K562 (cell line): ENCODE measurements at regions not wholly inside any gene's neighbourhood (a gene's known extent, or its start where the extent isn't known, plus 50 kb on each side); places are given as distances from the start of the nearest gene placed in this dataset.
A peak's percentile ranks its signal among the peaks of the same experiment; 100 is the strongest.

Source experiments
- CREB1 ChIP-seq, 2 experiments: sonication (generic) in 1 of 2; formaldehyde crosslinking in 1 of 2; IDR thresholded peaks; 2 replicates each; pipeline versions ENCODE4 v1.6.1 to v1.8.0; 2012 to 2022; ENCODE audit warnings: inconsistent platforms in 1 of 2, mild to moderate bottlenecking in 1 of 2, missing genetic modification reagents in 1 of 2, moderate library complexity in 1 of 2
- CXXC5 ChIP-seq: fragments of 250-450 bp; sonication (Bioruptor Pico); IDR thresholded peaks from 2 replicates; pipeline ENCODE4 v1.8.0; 2022; ENCODE audit warnings: inconsistent platforms, mild to moderate bottlenecking, moderate library complexity
- EZH2 ChIP-seq: IDR thresholded peaks from 2 replicates; pipeline ENCODE4 v1.6.1; 2012; ENCODE audit warnings: low read depth, mild to moderate bottlenecking, inconsistent platforms, low read length, borderline replicate concordance
- GATAD2A ChIP-seq: fragments of 450-650 bp; IDR thresholded peaks from 2 replicates; pipeline ENCODE4 v1.6.1; 2017
- GTF3C2 ChIP-seq: IDR thresholded peaks from 3 replicates; pipeline ENCODE4 v1.6.1; 2011; ENCODE audit warnings: borderline replicate concordance, mild to moderate bottlenecking, moderate library complexity; ENCODE audit not compliant: insufficient read length; ENCODE audit errors: extremely low read depth
- KAT8 ChIP-seq: fragments of 450-650 bp; IDR thresholded peaks from 2 replicates; pipeline ENCODE4 v1.6.1; 2016; ENCODE audit warnings: low read depth, mild to moderate bottlenecking
- MED1 ChIP-seq: sonication (generic); formaldehyde crosslinking; IDR thresholded peaks from 2 replicates; pipeline ENCODE4 v1.8.1; 2023; ENCODE audit warnings: missing genetic modification reagents, borderline replicate concordance
- PATZ1 ChIP-seq: fragments of 250-450 bp; sonication (Bioruptor Pico); IDR thresholded peaks from 2 replicates; pipeline ENCODE4 v1.5.0; 2020; ENCODE audit warnings: mild to moderate bottlenecking, borderline replicate concordance
- PBX2 ChIP-seq, 2 experiments: IDR thresholded peaks in 1 of 2; conservative IDR thresholded peaks in 1 of 2; 2 replicates each; pipeline ENCODE4 v1.6.1; 2016; ENCODE audit warnings: low read depth in 2 of 2, mild to moderate bottlenecking in 1 of 2, missing compliant biosample characterization in 1 of 2, missing genetic modification characterization in 1 of 2, moderate library complexity in 1 of 2
- RCOR1 ChIP-seq, 2 experiments: IDR thresholded peaks; 2 replicates each; pipeline ENCODE4 v1.6.1; 2012; ENCODE audit warnings: low read depth in 2 of 2, low read length in 2 of 2, borderline replicate concordance in 1 of 2, improper control_type of control experiment in 1 of 2
- SMAD2 ChIP-seq: fragments of 150-350 bp; IDR thresholded peaks from 2 replicates; pipeline ENCODE4 v1.6.1; 2014; ENCODE audit warnings: low read depth, mild to moderate bottlenecking, low read length
- STAG1 ChIP-seq: sonication (generic); formaldehyde crosslinking; IDR thresholded peaks from 2 replicates; pipeline ENCODE4 v1.5.0; 2020; ENCODE audit warnings: missing genetic modification reagents, borderline replicate concordance
- TBL1XR1 ChIP-seq, 2 experiments: IDR thresholded peaks; 2 replicates each; pipeline ENCODE4 v1.6.1; 2012; ENCODE audit warnings: improper control_type of control experiment in 2 of 2, low read length in 2 of 2, mild to moderate bottlenecking in 1 of 2
- XRCC4 ChIP-seq: IDR thresholded peaks from one replicate; pipeline ENCODE4 v1.6.1; 2011; ENCODE audit not compliant: insufficient read depth, insufficient read length; ENCODE audit errors: extremely low read depth
- ZBTB49 ChIP-seq: sonication (generic); formaldehyde crosslinking; IDR thresholded peaks from 2 replicates; pipeline ENCODE4 v1.8.0; 2022; ENCODE audit warnings: missing genetic modification reagents, mild to moderate bottlenecking, borderline replicate concordance
- ZFP30 ChIP-seq: fragments of 250-450 bp; sonication (Bioruptor Pico); IDR thresholded peaks from 2 replicates; pipeline ENCODE4 v1.8.0; 2022; ENCODE audit warnings: moderate library complexity, mild to moderate bottlenecking, inconsistent platforms, borderline replicate concordance
- ZSCAN32 ChIP-seq: fragments of 450-650 bp; formaldehyde crosslinking; IDR thresholded peaks from 2 replicates; pipeline ENCODE4 v1.4.0; 2020; ENCODE audit warnings: mild to moderate bottlenecking, moderate library complexity

- TF ChIP-seq GTF3C2 (no peak), PATZ1 (CRISPR knock-in tag) (no peak), PBX2 (CRISPR knock-in tag; IDR thresholded peaks at IDR 0.05; ENCODE audit: low read depth) (no peak), PBX2 (tag; conservative IDR thresholded peaks at IDR 0.05; ENCODE audit: low read depth) (peak; percentile 90), MED1 (no peak), RCOR1 (IDR thresholded peaks at IDR 0.05; ENCODE audit: borderline replicate concordance in 1 of 2, low read depth in 2 of 2, low read length in 2 of 2) (peak in 1 of 2 experiments; percentile 41; a peak in 1 of 4 replicates), CXXC5 (CRISPR knock-in tag) (0 out of 2 replicates have a peak, but pooled peaks have one; percentile 35), EZH2 (no peak), STAG1 (CRISPR knock-in tag) (no peak), SMAD2 (no peak), GATAD2A (no peak), TBL1XR1 (IDR thresholded peaks at IDR 0.05; ENCODE audit: low read length in 2 of 2) (peak in 1 of 2 experiments; percentile 75; a peak in 1 of 4 replicates), KAT8 (no peak), XRCC4 (no peak), ZFP30 (CRISPR knock-in tag) (no peak), ZSCAN32 (CRISPR knock-in tag) (no peak), CREB1 (IDR thresholded peaks at IDR 0.05) (no peak), CREB1 (CRISPR knock-in tag; IDR thresholded peaks at IDR 0.05) (no peak), ZBTB49 (CRISPR knock-in tag) (peak; percentile 77; the same call in 1 of the 2 replicates)
Measured at GRCh38 chr6:27806981-27807440, 105.2 kb downstream of the OR2B2 start (continued).
